ENCODE measurements at regions not wholly inside any gene's neighbourhood (a gene's known extent, or its start where the extent isn't known, plus 50 kb on each side); places are given as distances from the start of the nearest gene placed in this dataset.

DNA sequence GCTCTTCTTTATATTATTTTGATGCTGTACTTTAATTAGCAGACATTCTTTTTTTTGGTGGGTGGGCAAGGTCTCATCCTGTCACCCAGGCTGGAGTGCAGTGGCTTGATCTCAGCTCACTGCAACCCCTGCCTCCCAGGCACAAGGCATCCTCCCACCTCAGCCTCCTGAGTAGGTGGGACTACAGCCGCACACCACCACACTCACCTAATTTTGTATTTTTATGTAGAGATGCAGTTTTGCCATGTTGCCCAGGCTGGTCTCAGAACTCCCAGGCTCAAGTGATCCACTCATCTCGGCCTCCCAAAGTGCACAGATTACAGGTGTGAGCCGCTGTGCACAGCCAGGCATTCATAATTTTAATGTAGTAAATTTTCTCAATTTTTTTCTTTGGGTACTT is 608.1 kb downstream of the ZNF385D start:
- no peak for ATAC-seq
- DNase-seq (ENCODE audit: low spot score), result no peak

DNA sequence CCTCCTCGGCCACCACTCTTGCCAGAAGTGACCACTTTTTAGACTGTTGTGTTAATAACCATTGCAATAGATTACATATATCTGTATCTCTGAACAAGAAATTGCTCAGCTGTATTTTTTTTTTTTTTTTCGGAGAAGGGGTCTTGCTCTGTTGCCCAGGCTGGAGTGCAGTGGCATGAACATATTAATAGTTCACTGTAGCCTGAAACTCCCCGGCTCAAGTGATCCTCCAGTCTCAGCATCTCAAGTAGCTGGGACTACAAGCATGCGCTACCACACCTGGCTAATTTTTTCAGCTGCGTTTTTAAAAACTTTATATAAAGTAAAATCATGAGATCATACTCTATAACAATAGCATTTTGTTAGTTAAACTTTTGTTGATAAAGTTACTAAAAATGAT is 609.0 kb downstream of the ZNF385D start:
- no peak for DNase-seq (ENCODE audit: low spot score)
- no peak for ATAC-seq

- no peak for ATAC-seq
- no peak for DNase-seq (ENCODE audit: low spot score)
Measured at GRCh38 chr3:21140785-21141184, 610.2 kb downstream of the ZNF385D start.

GRCh38 chr3:21138085-21138484 is 612.9 kb downstream of the ZNF385D start:
- no peak for ATAC-seq
- DNase-seq (ENCODE audit: low spot score), result no peak

DNA sequence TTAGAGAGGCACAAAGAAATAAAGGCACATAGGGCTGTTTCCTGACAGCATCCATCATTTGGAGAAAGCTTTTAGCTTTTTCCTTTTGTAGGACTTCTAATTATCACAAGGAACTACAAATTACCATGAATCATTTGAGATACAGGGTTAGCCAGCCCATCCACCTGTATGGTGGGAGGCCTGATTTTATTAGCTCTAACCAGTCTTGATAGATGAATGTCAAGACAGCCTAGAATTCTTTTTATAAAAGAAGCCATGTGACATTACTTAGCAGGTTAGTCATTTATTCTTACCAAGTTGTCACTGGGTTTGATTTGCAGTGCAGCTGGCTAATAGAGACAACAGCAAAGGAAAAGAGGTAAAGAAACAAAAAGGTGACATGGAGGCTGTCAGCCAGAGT is 618.1 kb downstream of the ZNF385D start:
- no peak for ATAC-seq
- DNase-seq (ENCODE audit: low spot score), result no peak

DNA sequence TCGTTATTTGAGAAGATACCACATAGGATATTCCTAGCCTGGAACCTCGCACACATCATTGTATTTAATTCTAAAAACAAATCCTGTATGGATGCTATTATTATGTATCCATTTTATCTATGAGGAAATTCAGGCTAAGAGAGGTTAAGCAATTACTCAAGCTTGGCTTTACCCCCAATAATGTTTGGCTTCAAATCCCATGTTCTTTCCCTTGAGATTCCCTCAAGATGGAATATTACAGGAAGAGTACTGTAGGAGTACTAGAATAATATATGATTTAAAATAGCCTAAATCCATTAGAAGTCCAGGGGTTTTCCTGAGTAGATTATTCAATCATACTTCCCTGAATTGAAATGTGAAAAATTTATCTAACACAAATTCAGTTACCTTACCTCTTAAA is 630.2 kb downstream of the ZNF385D start:
- DNase-seq (ENCODE audit: low spot score) (no peak), ATAC-seq (no peak)

DNA sequence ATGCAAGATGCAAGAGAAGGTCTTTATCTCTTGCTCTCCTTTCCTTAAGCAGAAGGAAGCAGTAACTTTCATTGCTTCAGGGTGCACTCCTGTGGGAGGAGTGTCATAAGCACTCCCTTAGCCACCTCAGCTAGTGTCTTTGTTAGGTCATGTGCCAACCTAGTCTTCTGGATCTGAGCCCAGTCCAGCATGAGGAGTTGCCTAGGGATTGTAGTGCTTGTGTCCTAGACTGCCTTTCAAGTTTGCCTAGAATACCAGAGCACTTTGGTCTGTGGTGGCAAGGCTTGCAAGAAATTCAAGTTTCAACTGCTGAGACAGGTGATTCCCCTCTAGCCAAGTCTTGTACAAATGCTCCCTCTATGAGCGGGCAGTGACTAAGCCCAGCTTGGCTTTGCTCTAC is 633.6 kb downstream of the ZNF385D start:
- no peak for DNase-seq (ENCODE audit: low spot score)
- no peak for ATAC-seq

DNA sequence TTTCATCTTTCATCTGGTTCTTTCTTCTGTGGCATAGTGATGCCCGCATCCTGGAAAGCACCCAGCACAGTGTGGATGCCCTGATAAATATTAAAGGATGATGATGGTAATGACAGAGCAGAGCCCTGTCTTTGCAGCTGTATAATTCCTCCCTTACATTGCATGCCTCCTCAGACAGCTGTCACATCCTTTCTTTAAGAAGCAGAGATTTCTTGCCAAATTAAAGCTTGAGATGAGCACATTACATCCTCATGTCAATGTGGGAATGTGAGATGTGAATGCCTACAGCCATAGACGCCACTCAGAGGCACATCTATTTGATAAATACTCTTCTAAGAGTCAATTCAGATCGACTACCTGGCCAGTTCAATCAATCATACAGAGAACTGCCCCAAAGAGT is 642.0 kb downstream of the ZNF385D start:
- ATAC-seq (no peak), DNase-seq (ENCODE audit: low spot score) (no peak)

DNA sequence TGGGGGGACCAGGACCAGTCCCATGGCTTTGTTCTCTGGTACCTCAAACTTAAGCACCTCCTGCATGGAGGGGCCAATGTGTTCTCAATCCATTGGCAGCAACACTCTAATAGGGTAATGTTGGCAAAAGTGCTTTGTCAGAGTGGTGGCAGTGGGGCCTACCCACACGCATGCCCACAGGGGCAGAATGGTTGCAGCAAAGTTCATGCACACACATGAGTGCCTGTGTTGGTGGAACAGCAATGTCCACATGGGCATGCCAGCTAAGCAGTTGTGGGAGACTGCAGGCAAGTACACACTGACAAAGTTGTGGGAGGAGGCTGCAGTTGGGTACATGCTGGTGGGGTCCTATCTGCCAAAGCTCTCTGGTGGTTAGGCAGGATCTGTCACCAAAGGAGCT is 645.2 kb downstream of the ZNF385D start:
- ATAC-seq (no peak), DNase-seq (ENCODE audit: low spot score) (no peak)

DNA sequence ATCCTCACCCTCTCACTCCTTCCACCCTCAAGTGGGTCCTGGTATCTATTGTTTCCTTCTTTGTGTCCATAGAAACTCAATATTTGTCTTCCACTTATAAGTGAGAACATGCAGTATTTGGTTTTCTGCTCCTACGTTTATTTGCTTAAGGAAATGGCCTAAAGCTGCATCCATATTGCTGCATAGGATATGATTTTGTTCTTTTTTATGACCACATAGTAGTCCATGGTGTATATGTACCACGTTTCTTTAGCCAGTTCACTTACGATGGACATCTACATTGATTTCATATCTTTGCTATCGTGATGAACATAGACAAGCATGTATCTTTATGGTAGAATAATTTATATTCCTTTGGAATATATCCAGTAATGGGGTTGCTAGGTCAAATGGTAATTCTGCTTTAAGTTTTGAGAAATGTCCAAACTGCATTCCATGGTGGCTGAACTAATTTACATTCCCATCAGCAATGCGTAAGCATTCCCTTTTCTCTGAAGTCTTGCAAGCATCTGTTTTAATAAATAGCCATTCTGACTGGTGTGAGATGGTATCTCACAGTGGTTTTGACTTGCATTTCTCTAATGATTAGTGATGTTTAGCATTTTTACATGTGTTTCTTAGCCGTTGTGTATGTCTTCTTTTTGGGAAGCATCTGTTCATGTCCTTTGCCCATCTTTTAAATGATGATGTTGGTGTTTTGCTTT is 650.2 kb downstream of the ZNF385D start:
- ATAC-seq (no peak), DNase-seq (ENCODE audit: low spot score) (no peak)

GRCh38 chr3:21094686-21095085 is 656.3 kb downstream of the ZNF385D start:
- DNase-seq (ENCODE audit: low spot score) (no peak), ATAC-seq (no peak)

GRCh38 chr3:21073561-21073960 is 677.4 kb downstream of the ZNF385D start:
- no peak for ATAC-seq
- no peak for DNase-seq (ENCODE audit: low spot score)

- no peak for DNase-seq (ENCODE audit: low spot score)
- ATAC-seq, result no peak
Measured at GRCh38 chr3:21067031-21067813, 683.8 kb downstream of the ZNF385D start.

DNA sequence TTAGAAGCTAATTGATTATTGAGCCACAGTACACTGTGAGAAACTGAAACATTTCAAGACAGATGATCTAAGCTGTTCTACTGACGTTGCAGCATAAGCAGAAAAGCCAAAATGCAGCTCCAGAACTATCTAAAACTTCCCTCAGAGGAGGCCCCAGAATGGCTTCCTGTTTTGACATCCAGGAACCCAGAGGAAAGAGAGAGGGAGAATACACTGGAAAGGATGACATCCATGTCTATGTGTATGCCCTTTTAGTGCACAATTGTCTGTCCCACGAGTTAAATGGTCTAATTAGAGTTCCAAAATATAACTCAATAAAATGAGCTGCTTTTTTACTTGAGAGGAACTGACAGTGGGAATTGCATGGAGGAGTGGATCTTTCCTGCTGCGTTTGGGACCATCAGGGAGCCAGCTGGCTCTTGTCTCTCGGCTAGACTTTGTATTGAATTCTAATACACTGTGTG is 688.1 kb downstream of the ZNF385D start:
- ATAC-seq (no peak), DNase-seq (ENCODE audit: low spot score) (no peak)

- ATAC-seq (no peak), DNase-seq (ENCODE audit: low spot score) (no peak)
Measured at GRCh38 chr3:21059404-21059803, 691.6 kb downstream of the ZNF385D start.

- ATAC-seq (no peak), DNase-seq (ENCODE audit: low spot score) (no peak)
Measured at GRCh38 chr3:21056293-21056692, 694.7 kb downstream of the ZNF385D start.

- ATAC-seq, result no peak
- DNase-seq (ENCODE audit: low spot score), result no peak
Measured at GRCh38 chr3:21055015-21055414, 696.0 kb downstream of the ZNF385D start.

DNA sequence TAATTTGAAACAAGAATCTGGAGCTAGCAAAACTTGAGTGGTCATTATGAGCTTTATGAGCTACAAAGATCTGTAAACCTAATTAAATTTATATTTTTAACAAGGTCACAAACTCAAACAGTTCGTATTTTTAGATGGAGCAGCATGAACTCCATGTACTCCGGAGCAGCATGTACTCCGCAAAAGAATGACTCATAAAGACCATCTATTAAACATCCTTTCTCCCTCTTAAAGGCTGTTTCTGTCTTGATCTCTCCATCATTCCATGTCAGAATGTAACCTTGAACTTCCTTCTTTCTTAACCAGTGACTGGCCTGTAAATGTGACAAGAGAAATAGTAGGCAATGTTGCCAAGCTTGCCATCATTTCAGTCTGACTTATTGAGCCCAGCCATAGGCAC is 696.9 kb downstream of the ZNF385D start:
- ATAC-seq, result no peak
- no peak for DNase-seq (ENCODE audit: low spot score)

DNA sequence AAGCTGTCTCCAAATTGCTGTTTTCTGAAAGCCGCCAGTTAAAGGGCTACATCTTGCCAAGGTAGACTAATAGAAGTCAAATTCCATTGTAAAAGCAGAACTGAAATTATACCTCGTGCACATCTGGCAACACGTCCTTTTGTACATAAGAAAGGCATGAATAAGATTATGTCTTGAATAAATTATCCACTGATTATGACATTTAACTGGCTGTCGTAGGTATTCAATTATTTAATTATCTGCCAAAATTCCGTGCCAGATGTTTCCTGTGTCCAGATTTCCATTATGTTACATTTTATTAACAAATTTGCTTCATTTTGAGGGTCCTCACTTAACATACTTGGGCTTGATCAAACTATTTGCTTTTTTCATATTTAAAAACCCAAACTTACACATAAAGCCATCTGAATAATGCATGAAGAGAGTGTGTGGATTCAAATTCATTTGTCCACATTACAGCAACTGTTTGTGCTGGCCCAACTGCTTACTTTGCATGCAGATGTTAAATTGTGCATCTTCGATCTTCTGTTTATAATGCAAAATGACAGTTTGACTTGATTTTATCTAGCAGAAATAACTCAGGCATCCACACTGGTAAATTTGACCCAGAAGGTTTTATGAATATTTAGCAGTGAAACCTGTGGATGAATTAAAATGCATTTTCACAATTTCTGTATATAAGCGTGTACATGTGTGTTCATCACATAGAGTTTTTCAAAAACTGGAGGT is 701.5 kb downstream of the ZNF385D start:
- DNase-seq (ENCODE audit: low spot score), result no peak
- no peak for ATAC-seq

DNA sequence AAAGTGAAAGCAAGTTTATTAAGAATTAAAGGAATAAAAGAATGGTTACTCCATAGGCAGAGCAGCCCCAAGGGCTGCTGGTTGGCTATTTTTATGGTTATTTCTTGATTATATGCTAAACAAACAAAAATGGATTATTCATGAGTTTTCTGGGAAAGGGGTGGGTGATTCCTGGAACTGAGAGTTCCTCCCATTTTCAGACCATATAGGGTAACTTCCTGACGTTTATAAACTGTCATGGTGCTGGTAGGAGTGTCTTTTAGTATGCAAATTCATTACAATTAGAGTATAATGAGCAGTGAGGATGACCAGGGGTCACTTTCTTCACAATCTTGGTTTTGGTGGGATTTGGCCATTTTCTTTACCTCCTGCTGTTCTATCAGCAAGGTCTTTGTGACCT is 707.9 kb downstream of the ZNF385D start:
- ATAC-seq (no peak), DNase-seq (ENCODE audit: low spot score) (no peak)

DNA sequence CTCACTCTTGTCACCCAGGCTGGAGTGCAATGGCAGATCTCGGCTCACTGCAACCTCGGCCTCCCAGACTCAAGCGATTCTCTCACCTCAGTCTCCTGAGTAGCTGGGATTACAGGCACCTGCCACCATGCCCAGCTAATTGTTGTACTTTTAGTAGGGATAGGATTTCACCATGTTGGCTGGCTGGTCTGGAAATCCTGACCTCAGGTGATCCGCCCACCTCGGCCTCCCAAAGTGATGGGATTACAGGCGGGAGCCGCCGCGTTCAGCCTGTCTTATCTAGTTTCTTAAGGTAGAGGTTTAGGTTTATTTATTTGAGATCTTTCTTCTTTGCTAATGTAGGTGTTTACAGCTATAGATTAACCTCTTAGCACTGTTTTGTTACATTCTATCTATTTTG is 708.8 kb downstream of the ZNF385D start:
- no peak for ATAC-seq
- no peak for DNase-seq (ENCODE audit: low spot score)

DNA sequence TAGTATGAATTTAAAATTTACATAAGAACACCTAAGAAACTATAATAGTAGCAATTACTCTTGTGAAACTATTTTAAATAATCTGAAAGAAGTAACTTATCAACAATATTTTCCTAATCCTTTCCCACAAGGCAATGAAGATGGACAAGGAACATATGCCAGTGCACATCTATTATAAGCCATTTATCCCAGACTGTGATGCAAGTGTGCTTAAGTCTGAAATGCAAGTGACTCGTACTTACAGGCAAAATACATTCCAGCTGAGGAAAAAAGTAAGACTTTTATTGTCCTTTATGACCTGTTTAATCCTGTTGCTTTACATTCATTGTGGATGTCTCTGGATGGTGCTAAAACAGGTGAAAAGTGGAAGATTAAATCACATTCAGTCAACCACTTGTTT is 709.4 kb downstream of the ZNF385D start:
- ATAC-seq (no peak), DNase-seq (ENCODE audit: low spot score) (no peak)

All from left lobe of liver (tissue), 2 donors.